ENCODE measurements at regions not wholly inside any gene's neighbourhood (a gene's known extent, or its start where the extent isn't known, plus 50 kb on each side); places are given as distances from the start of the nearest gene placed in this dataset.

GRCh38 chr18:75538727-75539126, 111.2 kb upstream of the SMIM21 start:
- TF ChIP-seq EZH2 (IDR thresholded peaks at IDR 0.05; ENCODE audit: low read length, missing control alignments), result no peak
- no peak for TF ChIP-seq CTCF (conservative IDR thresholded peaks at IDR 0.05 in 1 of 2, IDR thresholded peaks at IDR 0.05 in 1 of 2; ENCODE audit: low read depth in 1 of 2, low read length in 2 of 2)

Data from fibroblast of lung (primary cell).